SK-N-SH (cell line): ENCODE measurements at regions not wholly inside any gene's neighbourhood (a gene's known extent, or its start where the extent isn't known, plus 50 kb on each side); places are given as distances from the start of the nearest gene placed in this dataset.

ENCODE experiments used
- CTCF ChIA-PET: fragments of 300-600, 350-600 bp; formaldehyde crosslinking; extraction: SDS; loops from one replicate; lab custom pipeline; 2021; lab: Yijun Ruan, JAX
- POLR2A ChIA-PET: fragments of 350-600 bp; sonication (Branson Sonifier 250); formaldehyde crosslinking; extraction: SDS; loops from one replicate; lab custom pipeline; 2020; ENCODE audit warnings: antibody characterized with exemption, inconsistent platforms; lab: Yijun Ruan, JAX
- DNase-seq: peaks from one replicate; pipeline ENCODE4 v3.0.0; 2012
- H2AFZ ChIP-seq: fragments of 200-600 bp; sonication (generic); 2 replicates; pipeline ENCODE4 v1.8.1; 2016; ENCODE audit warnings: antibody characterized with exemption, mild to moderate bottlenecking, low read depth
- H3F3A ChIP-seq: fragments of 200-600 bp; sonication (generic); replicated peaks from 2 replicates; pipeline ENCODE3; 2016; ENCODE audit warnings: antibody characterized with exemption, mild to moderate bottlenecking; ENCODE audit not compliant: insufficient read depth
- H3K27ac ChIP-seq, 2 experiments: fragments of 200-500 bp in 1 of 2; fragments of 200-600 bp in 1 of 2; sonication (Bioruptor generic) in 1 of 2; sonication (generic), shearing (Covaris generic) in 1 of 2; 2 replicates each; pipeline versions ENCODE4 v1.5.1 to v1.6.1; 2014 to 2016; ENCODE audit warnings: low read depth in 2 of 2, inconsistent platforms in 1 of 2, low read length in 1 of 2, mild to moderate bottlenecking in 1 of 2, mixed read lengths in 1 of 2
- H3K27me3 ChIP-seq: fragments of 200-600 bp; sonication (generic), shearing (Covaris generic); 2 replicates; pipeline ENCODE4 v1.6.1; 2016; ENCODE audit warnings: mixed run types; ENCODE audit not compliant: insufficient read depth
- H3K36me3 ChIP-seq, 2 experiments: fragments of 200-500 bp in 1 of 2; fragments of 200-600 bp in 1 of 2; sonication (Bioruptor generic) in 1 of 2; sonication (generic) in 1 of 2; replicated peaks in 1 of 2; 2 replicates each; pipeline versions ENCODE3 to v1.5.1; 2014 to 2016; ENCODE audit warnings: low read length in 1 of 2, mild to moderate bottlenecking in 1 of 2; ENCODE audit not compliant: insufficient read depth in 2 of 2, control insufficient read depth in 1 of 2
- H3K4me1 ChIP-seq, 2 experiments: fragments of 200-500 bp in 1 of 2; fragments of 200-600 bp in 1 of 2; sonication (Bioruptor generic) in 1 of 2; sonication (generic), shearing (Covaris generic) in 1 of 2; 2 replicates each; pipeline versions ENCODE4 v1.5.1 to v1.6.1; 2014 to 2016; ENCODE audit warnings: low read depth in 1 of 2, low read length in 1 of 2, mixed run types in 1 of 2; ENCODE audit not compliant: insufficient read depth in 2 of 2, control insufficient read depth in 1 of 2
- H3K4me2 ChIP-seq: fragments of 200-600 bp; sonication (generic), shearing (Covaris generic); 2 replicates; pipeline ENCODE4 v1.6.1; 2017; ENCODE audit warnings: mixed run types
- H3K4me3 ChIP-seq, 2 experiments: fragments of 200-500 bp in 1 of 2; fragments of 200-600 bp in 1 of 2; sonication (Bioruptor generic) in 1 of 2; sonication (generic), shearing (Covaris generic) in 1 of 2; 2 replicates each; pipeline versions ENCODE4 v1.5.1 to v1.8.1; 2014 to 2016; ENCODE audit warnings: low read depth in 2 of 2, inconsistent platforms in 1 of 2, low read length in 1 of 2, mild to moderate bottlenecking in 1 of 2, mixed read lengths in 1 of 2, moderate library complexity in 1 of 2
- H3K79me2 ChIP-seq: fragments of 200-600 bp; sonication (generic); 2 replicates; pipeline ENCODE4 v1.8.1; 2017; ENCODE audit warnings: mild to moderate bottlenecking; ENCODE audit not compliant: insufficient read depth
- H3K9ac ChIP-seq: fragments of 200-600 bp; sonication (generic); 2 replicates; pipeline ENCODE4 v1.6.1; 2017; ENCODE audit warnings: mixed run types
- H3K9me2 ChIP-seq: fragments of 200-600 bp; sonication (generic); 2 replicates; pipeline ENCODE4 v1.6.1; 2017; ENCODE audit warnings: mixed run types
- H3K9me3 ChIP-seq: fragments of 200-600 bp; sonication (generic); 2 replicates; pipeline ENCODE4 v1.6.1; 2017; ENCODE audit warnings: mixed run types, mild to moderate bottlenecking, moderate library complexity
- H4K20me1 ChIP-seq: fragments of 200-600 bp; sonication (generic); 2 replicates; pipeline ENCODE4 v1.6.1; 2017; ENCODE audit warnings: mild to moderate bottlenecking, mixed run types; ENCODE audit not compliant: insufficient read depth
- CTCF ChIP-seq: fragments of 200-600 bp; sonication (generic); IDR thresholded peaks from 2 replicates; pipeline ENCODE4 v1.6.1; 2017; ENCODE audit warnings: antibody characterized with exemption, mild to moderate bottlenecking, moderate library complexity
- ELF1 ChIP-seq: IDR thresholded peaks from 2 replicates; pipeline ENCODE4 v1.4.0; 2012
- EZH2phosphoT487 ChIP-seq: fragments of 200-600 bp; sonication (generic); IDR thresholded peaks from 2 replicates; pipeline ENCODE4 v1.6.1; 2017; ENCODE audit warnings: low read depth, mixed run types, mild to moderate bottlenecking, antibody characterized with exemption, moderate library complexity, borderline replicate concordance
- FOSL2 ChIP-seq: IDR thresholded peaks from 2 replicates; pipeline ENCODE4 v1.4.0; 2012; ENCODE audit warnings: low read depth, mild to moderate bottlenecking, moderate library complexity, borderline replicate concordance
- GABPA ChIP-seq: IDR thresholded peaks from 2 replicates; pipeline ENCODE4 v1.4.0; 2012; ENCODE audit warnings: low read depth, mild to moderate bottlenecking
- GATA2 ChIP-seq: sonication (generic); formaldehyde crosslinking; IDR thresholded peaks from 2 replicates; pipeline ENCODE4 v1.5.0; 2020; ENCODE audit warnings: mild to moderate bottlenecking, missing genetic modification reagents
- IRF3 ChIP-seq: fragments of 150-350 bp; IDR thresholded peaks from 2 replicates; pipeline ENCODE4 v1.6.1; 2016; ENCODE audit warnings: mild to moderate bottlenecking, low read depth, low read length
- JUND ChIP-seq: IDR thresholded peaks from 2 replicates; pipeline ENCODE4 v1.4.0; 2012
- MAX ChIP-seq: IDR thresholded peaks from 2 replicates; pipeline ENCODE4 v1.4.0; 2012; ENCODE audit warnings: low read depth
- MEF2A ChIP-seq: IDR thresholded peaks from 2 replicates; pipeline ENCODE4 v1.4.0; 2012; ENCODE audit warnings: low read depth, borderline replicate concordance
- NFIC ChIP-seq: IDR thresholded peaks from 2 replicates; pipeline ENCODE4 v1.4.0; 2012; ENCODE audit warnings: borderline replicate concordance
- NRF1 ChIP-seq: IDR thresholded peaks from 2 replicates; pipeline ENCODE4 v1.6.1; 2012; ENCODE audit warnings: low read depth, mild to moderate bottlenecking, low read length
- PBX3 ChIP-seq: IDR thresholded peaks from 2 replicates; pipeline ENCODE4; 2012
- POLR2AphosphoS5 ChIP-seq: IDR thresholded peaks from 2 replicates; pipeline ENCODE4 v1.6.1; 2012; ENCODE audit warnings: low read depth, low read length
- RAD21 ChIP-seq: IDR thresholded peaks from 2 replicates; pipeline ENCODE4 v1.6.1; 2012; ENCODE audit warnings: mild to moderate bottlenecking, low read length
- SIN3A ChIP-seq: IDR thresholded peaks from 2 replicates; pipeline ENCODE4 v1.6.1; 2012; ENCODE audit warnings: low read depth, mild to moderate bottlenecking, low read length, moderate library complexity, borderline replicate concordance
- SMC3 ChIP-seq: IDR thresholded peaks from 2 replicates; pipeline ENCODE4 v1.6.1; 2012; ENCODE audit warnings: low read depth, low read length, improper control_type of control experiment
- TCF12 ChIP-seq: IDR thresholded peaks from 2 replicates; pipeline ENCODE4 v1.4.0; 2012
- TEAD4 ChIP-seq: IDR thresholded peaks from 2 replicates; pipeline ENCODE4 v1.4.0; 2012; ENCODE audit warnings: mild to moderate bottlenecking, borderline replicate concordance; ENCODE audit not compliant: insufficient read depth
- USF1 ChIP-seq: IDR thresholded peaks from 2 replicates; pipeline ENCODE4 v1.4.0; 2012; ENCODE audit warnings: low read depth, borderline replicate concordance
- YY1 ChIP-seq: IDR thresholded peaks from 2 replicates; pipeline ENCODE4 v1.4.0; 2012; ENCODE audit warnings: low read depth, mild to moderate bottlenecking
- WGBS: methylation state at CpG from one replicate; pipeline ENCODE4 v1.1.6; 2017; ENCODE audit warnings: low lambda C conversion rate; 5-methylcytosine and 5-hydroxymethylcytosine counted together

- Histone ChIP-seq H3K9me2 (no peaks in the 10 kb centered on the region), H3K4me3 (0 out of 4 replicates have a peak overlapping the region, but pooled peaks of 1 of the 2 experiments have one; percentile 20), H3K36me3 (peaks cover 53 to 89% of the 10 kb centered on the region in 2 experiments), H3K4me1 (peaks cover 0 to 70% of the 10 kb centered on the region in 2 experiments; a peak in 3 of 4 replicates), H2AFZ (no peak overlapping the region), H3F3A (peaks cover 96% of the 10 kb centered on the region), H3K27ac (peak overlapping the region; percentile 79 to 96; a peak in 3 of 4 replicates), H3K79me2 (peaks cover 100% of the 10 kb centered on the region), H3K9ac (peak overlapping the region; percentile 62), H3K9me3 (no peaks in the 10 kb centered on the region), H3K4me2 (peak overlapping the region; percentile 47), H4K20me1 (peaks cover 40% of the 10 kb centered on the region; the same call in 1 of the 2 replicates), H3K27me3 (no peaks in the 10 kb centered on the region)
- ChIA-PET POLR2A (no interaction called here), CTCF (no interaction called here)
- DNase-seq = no peak
- TF ChIP-seq USF1 (peak; percentile 48; the same call in 1 of the 2 replicates), NRF1 (no peak), TEAD4 (no peak), MAX (peak; percentile 61; the same call in 1 of the 2 replicates), FOSL2 (no peak), PBX3 (0 out of 2 replicates have a peak, but pooled peaks have one; percentile 5), MEF2A (0 out of 2 replicates have a peak, but pooled peaks have one; percentile 21), POLR2AphosphoS5 (peak; percentile 52), YY1 (no peak), NFIC (peak; percentile 45; the same call in 1 of the 2 replicates), GATA2 (CRISPR knock-in tag) (no peak)
- WGBS = 16% methylated on average over 5 of the region's 5 CpGs
Measured at GRCh38 chrX:45750639-45751038, 550.0 kb upstream of the DIPK2B start.

GRCh38 chrX:45749375-45749774 is 548.7 kb upstream of the DIPK2B start:
- peak overlapping the region; percentile 47 for H3K4me2 ChIP-seq
- no peak overlapping the region for H2AFZ ChIP-seq
- POLR2A ChIA-PET = no interaction called here
- TF ChIP-seq SIN3A (no peak), MAX (no peak), TCF12 (no peak), EZH2phosphoT487 (no peak), TEAD4 (no peak), RAD21 (peak; percentile 34), ELF1 (no peak), IRF3 (no peak), SMC3 (no peak), GATA2 (CRISPR knock-in tag) (no peak), GABPA (no peak), CTCF (peak; percentile 61), JUND (peak; percentile 17; the same call in 1 of the 2 replicates), POLR2AphosphoS5 (peak; percentile 75)
- H3K36me3 ChIP-seq = peaks cover 55 to 94% of the 10 kb centered on the region in 2 experiments
- no peaks in the 10 kb centered on the region for H3K9me2 ChIP-seq
- CTCF ChIA-PET = no interaction called here
- H3F3A ChIP-seq = peaks cover 99% of the 10 kb centered on the region
- H3K79me2 ChIP-seq = peaks cover 90% of the 10 kb centered on the region
- peak overlapping the region; percentile 62 for H3K9ac ChIP-seq
- WGBS = 34% methylated on average over 4 of the region's 4 CpGs
- H3K27me3 ChIP-seq = no peaks in the 10 kb centered on the region
- H4K20me1 ChIP-seq = peaks cover 40% of the 10 kb centered on the region; the same call in 1 of the 2 replicates
- no peaks in the 10 kb centered on the region for H3K9me3 ChIP-seq
- H3K4me3 ChIP-seq = peak overlapping the region in 1 of 2 experiments; percentile 20; a peak in 1 of 4 replicates
- DNase-seq = no peak
- peaks cover 0 to 76% of the 10 kb centered on the region in 2 experiments; a peak in 3 of 4 replicates for H3K4me1 ChIP-seq
- peak overlapping the region; percentile 76 to 96; a peak in 3 of 4 replicates for H3K27ac ChIP-seq
